ENCODE measurements at regions not wholly inside any gene's neighbourhood (a gene's known extent, or its start where the extent isn't known, plus 50 kb on each side); places are given as distances from the start of the nearest gene placed in this dataset.

GRCh38 chr1:53402891-53403655 lies 56.1 kb upstream of the DMRTB1 start:
- no peaks in the 10 kb centered on the region for H3K9me3 Mint-ChIP-seq (ENCODE audit: low read depth)
- peak; percentile 22 for DNase-seq
- ATAC-seq: no peak
- no peaks in the 10 kb centered on the region for H3K27me3 Mint-ChIP-seq
- CTCF ChIA-PET: interaction anchor here (0.8 to 3.7 kb wide), 4 partner anchors 10 to 125 kb away, joined by 3 to 22 read pairs (median 6); no protein-coding TSS in a partner anchor
- H3K4me1 Mint-ChIP-seq: peaks cover 1% of the 10 kb centered on the region
- H3K27ac Mint-ChIP-seq: no peak overlapping the region
- no peak overlapping the region for H3K4me3 Mint-ChIP-seq
- H3K36me3 Mint-ChIP-seq: no peaks in the 10 kb centered on the region

- no peak overlapping the region for H3K27ac Mint-ChIP-seq
- H3K9me3 Mint-ChIP-seq (ENCODE audit: low read depth): no peaks in the 10 kb centered on the region
- H3K27me3 Mint-ChIP-seq: no peaks in the 10 kb centered on the region
- CTCF ChIA-PET: interaction anchor here (1.2 to 1.4 kb wide), 2 partner anchors 12 to 127 kb away, joined by 3 to 5 read pairs; no protein-coding TSS in a partner anchor
- H3K36me3 Mint-ChIP-seq: no peaks in the 10 kb centered on the region
- DNase-seq (no peak), ATAC-seq (no peak)
- H3K4me3 Mint-ChIP-seq: no peak overlapping the region
- peaks cover 13% of the 10 kb centered on the region for H3K4me1 Mint-ChIP-seq
These were observed 53.5 kb upstream of the DMRTB1 start for GRCh38 chr1:53405737-53406136.

- Mint-ChIP-seq H3K4me3 (no peak overlapping the region), H3K27me3 (no peaks in the 10 kb centered on the region), H3K9me3 (ENCODE audit: low read depth) (no peaks in the 10 kb centered on the region), H3K27ac (no peak overlapping the region), H3K36me3 (no peaks in the 10 kb centered on the region), H3K4me1 (peaks cover 23% of the 10 kb centered on the region)
- ATAC-seq (no peak), DNase-seq (no peak)
- CTCF ChIA-PET: interaction anchor here (1.2 to 1.4 kb wide), 2 partner anchors 13 to 128 kb away, joined by 3 to 5 read pairs; no protein-coding TSS in a partner anchor
These were observed 52.5 kb upstream of the DMRTB1 start for GRCh38 chr1:53406551-53407235.

GRCh38 chr1:53408013-53408754 lies 51.0 kb upstream of the DMRTB1 start:
- H3K27ac Mint-ChIP-seq: peak overlapping the region; percentile 15
- ATAC-seq: no peak
- H3K9me3 Mint-ChIP-seq (ENCODE audit: low read depth): no peaks in the 10 kb centered on the region
- DNase-seq: no peak
- H3K4me1 Mint-ChIP-seq: peaks cover 38% of the 10 kb centered on the region
- H3K36me3 Mint-ChIP-seq: no peaks in the 10 kb centered on the region
- CTCF ChIA-PET: interaction anchor here (1.0 kb wide), 1 partner anchor 130 kb away, joined by 3 read pairs; no protein-coding TSS in a partner anchor
- H3K4me3 Mint-ChIP-seq: no peak overlapping the region
- no peaks in the 10 kb centered on the region for H3K27me3 Mint-ChIP-seq

GRCh38 chr1:53408755-53409129 lies 50.5 kb upstream of the DMRTB1 start:
- no peak for ATAC-seq
- H3K27me3 Mint-ChIP-seq: no peaks in the 10 kb centered on the region
- no peak overlapping the region for H3K4me3 Mint-ChIP-seq
- H3K9me3 Mint-ChIP-seq (ENCODE audit: low read depth): no peaks in the 10 kb centered on the region
- no peak for DNase-seq
- H3K4me1 Mint-ChIP-seq: peaks cover 43% of the 10 kb centered on the region
- H3K27ac Mint-ChIP-seq: no peak overlapping the region
- H3K36me3 Mint-ChIP-seq: no peaks in the 10 kb centered on the region
- CTCF ChIA-PET: interaction anchor here (0.7 to 1.0 kb wide), 3 partner anchors 36 to 131 kb away, joined by 3 read pairs; no protein-coding TSS in a partner anchor

GRCh38 chr1:53409233-53409632 lies 50.0 kb upstream of the DMRTB1 start:
- peaks cover 48% of the 10 kb centered on the region for H3K4me1 Mint-ChIP-seq
- no peak overlapping the region for H3K4me3 Mint-ChIP-seq
- CTCF ChIA-PET: interaction anchor here (0.7 to 1.7 kb wide), 4 partner anchors 16 to 132 kb away, joined by 3 to 5 read pairs (median 3); no protein-coding TSS in a partner anchor
- DNase-seq (no peak), ATAC-seq (no peak)
- H3K27me3 Mint-ChIP-seq: no peaks in the 10 kb centered on the region
- H3K27ac Mint-ChIP-seq: no peak overlapping the region
- H3K36me3 Mint-ChIP-seq: no peaks in the 10 kb centered on the region
- H3K9me3 Mint-ChIP-seq (ENCODE audit: low read depth): no peaks in the 10 kb centered on the region

All from activated CD8-positive, alpha-beta memory T cell treated with anti-CD3 and anti-CD28 coated beads, Interleukin-2, amount 10 ng/mL, durations not matched to agents 7 days and 5 days (primary cell).